DND-41 (cell line): ENCODE measurements at regions not wholly inside any gene's neighbourhood (a gene's known extent, or its start where the extent isn't known, plus 50 kb on each side); places are given as distances from the start of the nearest gene placed in this dataset.

ENCODE experiments used
- EZH2 ChIP-seq: IDR thresholded peaks from 3 replicates; pipeline ENCODE4 v1.6.1; 2012; ENCODE audit warnings: borderline replicate concordance, low read depth, mild to moderate bottlenecking, moderate library complexity, low read length, inconsistent platforms; ENCODE audit not compliant: severe bottlenecking
- TF ChIP-seq, protein P1 (sequence below): IDR thresholded peaks from 2 replicates; pipeline ENCODE4 v1.5.1; 2012; ENCODE audit warnings: borderline replicate concordance, low read length, moderate library complexity, mild to moderate bottlenecking; ENCODE audit not compliant: poor library complexity, severe bottlenecking; ENCODE audit errors: extremely low read depth

- TF ChIP-seq, protein P1, sequence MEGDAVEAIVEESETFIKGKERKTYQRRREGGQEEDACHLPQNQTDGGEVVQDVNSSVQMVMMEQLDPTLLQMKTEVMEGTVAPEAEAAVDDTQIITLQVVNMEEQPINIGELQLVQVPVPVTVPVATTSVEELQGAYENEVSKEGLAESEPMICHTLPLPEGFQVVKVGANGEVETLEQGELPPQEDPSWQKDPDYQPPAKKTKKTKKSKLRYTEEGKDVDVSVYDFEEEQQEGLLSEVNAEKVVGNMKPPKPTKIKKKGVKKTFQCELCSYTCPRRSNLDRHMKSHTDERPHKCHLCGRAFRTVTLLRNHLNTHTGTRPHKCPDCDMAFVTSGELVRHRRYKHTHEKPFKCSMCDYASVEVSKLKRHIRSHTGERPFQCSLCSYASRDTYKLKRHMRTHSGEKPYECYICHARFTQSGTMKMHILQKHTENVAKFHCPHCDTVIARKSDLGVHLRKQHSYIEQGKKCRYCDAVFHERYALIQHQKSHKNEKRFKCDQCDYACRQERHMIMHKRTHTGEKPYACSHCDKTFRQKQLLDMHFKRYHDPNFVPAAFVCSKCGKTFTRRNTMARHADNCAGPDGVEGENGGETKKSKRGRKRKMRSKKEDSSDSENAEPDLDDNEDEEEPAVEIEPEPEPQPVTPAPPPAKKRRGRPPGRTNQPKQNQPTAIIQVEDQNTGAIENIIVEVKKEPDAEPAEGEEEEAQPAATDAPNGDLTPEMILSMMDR: no peak
- TF ChIP-seq EZH2: no peak
Observed at GRCh38 chr20:40414843-40415615, 274.0 kb downstream of the MAFB start.
